ENCODE measurements at regions not wholly inside any gene's neighbourhood (a gene's known extent, or its start where the extent isn't known, plus 50 kb on each side); places are given as distances from the start of the nearest gene placed in this dataset.

- TF ChIP-seq CTCF (IDR thresholded peaks at IDR 0.05; ENCODE audit: low read length) (no peak), EZH2 (optimal IDR thresholded peaks at IDR 0.05; ENCODE audit: low read depth, low read length) (no peak), EZH2phosphoT487 (IDR thresholded peaks at IDR 0.05; ENCODE audit: low read length) (no peak)
These were observed 135.6 kb upstream of the SLC22A23 start for GRCh38 chr6:3592371-3592941.
